Smooth muscle cell (in vitro differentiated cells): ENCODE measurements at regions not wholly inside any gene's neighbourhood (a gene's known extent, or its start where the extent isn't known, plus 50 kb on each side); places are given as distances from the start of the nearest gene placed in this dataset.
"Not testable (repeated sequence)": the region's sequence is repeated elsewhere in the genome, so short reads cannot be mapped to it uniquely, and the experiment has no call there.

Experiments
- DNase-seq: peaks from one replicate; lab custom pipeline; 2025; ENCODE audit not compliant: unreplicated experiment; lab: John Stamatoyannopoulos, UW
- H2AFZ ChIP-seq: fragments of 200-600 bp; sonication (generic); 2 replicates; pipeline ENCODE4 v1.6.0; 2016; ENCODE audit warnings: antibody characterized with exemption, low read depth, mild to moderate bottlenecking
- H3F3A ChIP-seq: fragments of 200-600 bp; sonication (generic); 2 replicates; pipeline ENCODE4 v1.6.0; 2017; ENCODE audit warnings: antibody characterized with exemption, low read depth
- H3K27ac ChIP-seq: fragments of 200-600 bp; sonication (generic); 2 replicates; pipeline ENCODE4 v1.5.1; 2016; ENCODE audit warnings: low read depth, mild to moderate bottlenecking
- H3K27me3 ChIP-seq: fragments of 200-600 bp; sonication (generic); 2 replicates; pipeline ENCODE4 v1.6.1; 2016; ENCODE audit warnings: low read depth, mild to moderate bottlenecking
- H3K36me3 ChIP-seq: fragments of 200-600 bp; sonication (generic); 2 replicates; pipeline ENCODE4 v1.5.1; 2016; ENCODE audit warnings: low read depth
- H3K4me1 ChIP-seq: fragments of 200-600 bp; sonication (generic); 2 replicates; pipeline ENCODE4 v1.5.1; 2016; ENCODE audit warnings: low read depth
- H3K4me2 ChIP-seq: fragments of 200-600 bp; sonication (generic); 2 replicates; pipeline ENCODE4 v1.6.0; 2016; ENCODE audit warnings: mild to moderate bottlenecking
- H3K4me3 ChIP-seq: fragments of 200-600 bp; sonication (generic); 2 replicates; pipeline ENCODE4 v1.5.1; 2016; ENCODE audit warnings: mild to moderate bottlenecking
- H3K79me2 ChIP-seq: fragments of 200-600 bp; sonication (generic); 2 replicates; pipeline ENCODE4 v1.6.0; 2016; ENCODE audit warnings: low read depth, mild to moderate bottlenecking
- H3K9ac ChIP-seq: fragments of 200-600 bp; sonication (generic); 2 replicates; pipeline ENCODE4 v1.6.0; 2016; ENCODE audit warnings: low read depth
- H3K9me3 ChIP-seq: fragments of 200-600 bp; sonication (generic); replicated peaks from 2 replicates; pipeline ENCODE4 v1.5.1; 2016; ENCODE audit warnings: low read depth
- H4K20me1 ChIP-seq: fragments of 200-600 bp; sonication (generic); 2 replicates; pipeline ENCODE4 v1.6.0; 2016; ENCODE audit warnings: low read depth
- WGBS: methylation state at CpG from one replicate; pipeline ENCODE4 v1.1.7; 2016; ENCODE audit warnings: low lambda C conversion rate; 5-methylcytosine and 5-hydroxymethylcytosine counted together
- TF ChIP-seq, protein P1 (sequence below): fragments of 200-600 bp; sonication (generic); IDR thresholded peaks from 2 replicates; pipeline ENCODE4 v1.5.1; 2017; ENCODE audit warnings: borderline replicate concordance, mild to moderate bottlenecking, antibody characterized with exemption; ENCODE audit not compliant: insufficient read depth, poor library complexity, severe bottlenecking

DNA sequence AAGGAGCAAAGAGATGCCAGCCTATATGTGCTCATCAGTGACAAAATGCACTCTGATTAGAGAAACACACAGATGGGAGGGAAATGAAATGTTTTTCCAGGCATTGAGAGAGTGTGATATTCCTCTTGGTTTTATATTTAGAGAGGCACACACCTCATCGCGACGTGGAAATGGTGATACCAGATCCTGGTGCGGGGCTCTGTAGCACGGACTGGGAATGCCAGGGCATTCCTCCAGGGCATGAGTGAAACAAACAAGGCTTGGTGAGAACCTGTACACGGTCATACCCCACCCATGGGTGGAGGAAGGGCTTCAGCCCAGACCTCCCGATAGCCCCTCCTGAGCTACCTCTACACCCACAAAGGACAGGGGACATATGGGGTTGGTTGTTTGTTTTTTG, 280.2 kb downstream of the C16orf95 start:
- no peaks in the 10 kb centered on the region for H3F3A ChIP-seq
- no peak overlapping the region for H3K27ac ChIP-seq
- DNase-seq: no peak
- WGBS: 90% methylated on average over 7 of the region's 7 CpGs
- no peak overlapping the region for H3K4me2 ChIP-seq
- no peak overlapping the region for H2AFZ ChIP-seq
- peaks cover 10% of the 10 kb centered on the region for H3K27me3 ChIP-seq
- no peak overlapping the region for H3K9ac ChIP-seq
- H3K9me3 ChIP-seq: no peaks in the 10 kb centered on the region
- no peaks in the 10 kb centered on the region for H3K79me2 ChIP-seq
- H3K4me1 ChIP-seq: peaks cover 8% of the 10 kb centered on the region
- no peak overlapping the region for H3K4me3 ChIP-seq
- no peaks in the 10 kb centered on the region for H3K36me3 ChIP-seq
- no peaks in the 10 kb centered on the region for H4K20me1 ChIP-seq
- TF ChIP-seq, protein P1, sequence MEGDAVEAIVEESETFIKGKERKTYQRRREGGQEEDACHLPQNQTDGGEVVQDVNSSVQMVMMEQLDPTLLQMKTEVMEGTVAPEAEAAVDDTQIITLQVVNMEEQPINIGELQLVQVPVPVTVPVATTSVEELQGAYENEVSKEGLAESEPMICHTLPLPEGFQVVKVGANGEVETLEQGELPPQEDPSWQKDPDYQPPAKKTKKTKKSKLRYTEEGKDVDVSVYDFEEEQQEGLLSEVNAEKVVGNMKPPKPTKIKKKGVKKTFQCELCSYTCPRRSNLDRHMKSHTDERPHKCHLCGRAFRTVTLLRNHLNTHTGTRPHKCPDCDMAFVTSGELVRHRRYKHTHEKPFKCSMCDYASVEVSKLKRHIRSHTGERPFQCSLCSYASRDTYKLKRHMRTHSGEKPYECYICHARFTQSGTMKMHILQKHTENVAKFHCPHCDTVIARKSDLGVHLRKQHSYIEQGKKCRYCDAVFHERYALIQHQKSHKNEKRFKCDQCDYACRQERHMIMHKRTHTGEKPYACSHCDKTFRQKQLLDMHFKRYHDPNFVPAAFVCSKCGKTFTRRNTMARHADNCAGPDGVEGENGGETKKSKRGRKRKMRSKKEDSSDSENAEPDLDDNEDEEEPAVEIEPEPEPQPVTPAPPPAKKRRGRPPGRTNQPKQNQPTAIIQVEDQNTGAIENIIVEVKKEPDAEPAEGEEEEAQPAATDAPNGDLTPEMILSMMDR: no peak

DNA sequence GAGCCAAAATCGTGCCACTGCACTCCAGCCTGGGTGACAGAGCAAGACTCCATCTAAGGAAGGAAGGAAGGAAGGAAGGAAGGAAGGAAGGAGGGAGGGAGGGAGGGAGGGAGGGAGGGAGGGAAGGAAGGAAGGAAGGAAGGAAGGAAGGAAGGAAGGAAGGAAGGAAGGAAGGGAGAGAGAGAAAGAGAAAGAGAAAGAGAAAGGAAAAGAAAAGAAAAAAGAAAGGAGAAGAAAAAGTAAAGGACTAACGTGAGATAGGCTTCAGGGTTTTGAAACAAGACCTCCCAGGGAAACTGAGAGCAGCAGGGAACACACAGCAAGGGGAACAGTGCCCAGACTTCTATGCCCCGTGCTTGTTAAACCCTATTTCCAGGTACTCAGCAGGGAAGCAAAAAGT, 278.7 kb downstream of the C16orf95 start:
- not testable (repeated sequence) for H3K4me1 ChIP-seq, H3K27me3 ChIP-seq, H3K27ac ChIP-seq, H3K36me3 ChIP-seq, H3K4me2 ChIP-seq, DNase-seq, H3K9me3 ChIP-seq, H3F3A ChIP-seq, H2AFZ ChIP-seq, H3K79me2 ChIP-seq, H3K4me3 ChIP-seq, H4K20me1 ChIP-seq, H3K9ac ChIP-seq
- WGBS: 88% methylated on average over 3 of the region's 3 CpGs

DNA sequence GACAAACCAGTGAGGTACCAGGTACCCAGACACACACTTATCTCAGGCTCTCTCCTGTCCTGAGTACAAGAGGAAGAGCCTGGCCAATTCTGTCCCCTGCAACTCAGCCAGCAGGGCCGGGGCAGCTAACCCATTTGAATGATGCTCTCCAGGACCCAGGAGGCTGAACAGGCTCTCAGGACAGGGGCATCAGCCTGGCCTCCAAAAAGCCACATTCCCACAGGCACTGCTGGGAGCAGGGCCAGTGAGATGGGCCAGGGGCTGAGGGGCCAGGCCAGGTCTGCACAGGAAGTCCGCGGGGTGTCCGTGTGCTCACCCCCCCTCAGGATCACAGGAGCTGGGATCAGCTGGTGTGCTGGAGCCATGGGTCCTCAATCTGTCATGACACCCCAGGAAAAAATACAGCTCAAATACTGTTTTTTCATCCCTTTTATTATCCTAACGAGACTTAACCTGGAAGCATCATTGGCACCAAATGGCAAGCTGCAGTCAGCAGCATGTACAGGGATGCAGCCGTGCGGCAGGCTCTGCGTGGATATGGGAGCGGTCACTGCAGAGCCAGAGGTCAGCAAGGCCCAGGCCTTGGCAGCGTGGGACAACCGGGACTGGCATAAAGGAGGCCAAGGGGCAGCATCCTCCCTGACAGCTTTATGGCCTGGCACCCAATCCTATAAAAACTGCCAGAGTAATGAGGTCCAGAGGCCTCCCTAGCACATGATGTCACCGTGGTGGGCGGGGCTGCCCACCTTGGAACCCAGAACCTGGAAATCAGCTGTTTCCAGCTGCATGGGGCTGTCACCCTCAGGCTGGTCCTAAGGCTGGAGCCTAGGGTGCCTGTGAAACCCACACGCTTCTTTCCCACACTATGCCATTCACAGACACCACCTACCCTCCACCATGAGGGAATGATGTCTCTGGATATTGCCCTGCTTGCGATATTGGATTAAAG, 276.7 kb downstream of the C16orf95 start:
- no peaks in the 10 kb centered on the region for H3K36me3 ChIP-seq
- no peaks in the 10 kb centered on the region for H3K79me2 ChIP-seq
- H3K27me3 ChIP-seq: peaks cover 10% of the 10 kb centered on the region
- no peak overlapping the region for H3K27ac ChIP-seq
- WGBS: 87% methylated on average over 15 of the region's 15 CpGs
- TF ChIP-seq, protein P1: no peak
- H3K9me3 ChIP-seq: no peaks in the 10 kb centered on the region
- H3K9ac ChIP-seq: no peak overlapping the region
- no peaks in the 10 kb centered on the region for H4K20me1 ChIP-seq
- no peak for DNase-seq
- no peak overlapping the region for H3K4me3 ChIP-seq
- H2AFZ ChIP-seq: no peak overlapping the region
- H3K4me1 ChIP-seq: no peaks in the 10 kb centered on the region
- no peaks in the 10 kb centered on the region for H3F3A ChIP-seq
- H3K4me2 ChIP-seq: no peak overlapping the region

DNA sequence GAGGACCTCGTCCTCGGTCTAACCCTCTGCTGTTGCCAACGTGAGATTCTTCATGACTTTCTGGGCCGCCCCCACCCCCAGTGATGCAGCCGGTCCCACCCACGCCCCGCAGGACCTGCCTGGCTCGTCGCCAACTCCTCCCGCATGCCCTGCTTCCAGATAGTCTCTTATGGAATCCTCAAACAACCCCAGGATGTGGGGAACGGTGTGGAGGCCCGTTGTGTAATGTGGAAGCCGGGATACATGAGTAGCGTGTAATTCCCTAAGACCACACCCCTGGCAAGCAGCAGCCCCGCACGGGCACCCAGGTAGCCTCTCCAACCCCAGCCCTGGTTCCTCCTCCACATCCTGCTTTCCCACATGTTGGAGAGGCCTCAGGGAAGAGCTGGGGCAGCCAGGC, 275.9 kb downstream of the C16orf95 start:
- peak overlapping the region; percentile 52 for H3K27ac ChIP-seq
- no peak overlapping the region for H2AFZ ChIP-seq
- H3K9ac ChIP-seq: no peak overlapping the region
- H3K36me3 ChIP-seq: no peaks in the 10 kb centered on the region
- 85% methylated on average over 16 of the region's 16 CpGs for WGBS
- no peaks in the 10 kb centered on the region for H4K20me1 ChIP-seq
- no peak for DNase-seq
- no peaks in the 10 kb centered on the region for H3F3A ChIP-seq
- H3K9me3 ChIP-seq: no peaks in the 10 kb centered on the region
- H3K27me3 ChIP-seq: peaks cover 10% of the 10 kb centered on the region
- TF ChIP-seq, protein P1: no peak
- H3K4me3 ChIP-seq: no peak overlapping the region
- no peaks in the 10 kb centered on the region for H3K79me2 ChIP-seq
- H3K4me2 ChIP-seq: peak overlapping the region; percentile 24
- no peaks in the 10 kb centered on the region for H3K4me1 ChIP-seq
